H7 (cell line): ENCODE measurements at regions not wholly inside any gene's neighbourhood (a gene's known extent, or its start where the extent isn't known, plus 50 kb on each side); places are given as distances from the start of the nearest gene placed in this dataset.

Experiments
- DNase-seq: peaks from one replicate; pipeline ENCODE4 v3.0.0; 2012
- H3K27me3 ChIP-seq: 2 replicates; pipeline ENCODE4 v1.6.0; 2011; ENCODE audit warnings: mild to moderate bottlenecking, low read length; ENCODE audit not compliant: control insufficient read depth, insufficient read depth
- H3K36me3 ChIP-seq: replicated peaks from 2 replicates; pipeline ENCODE4 v1.5.1; 2011; ENCODE audit warnings: low read length; ENCODE audit not compliant: control insufficient read depth, insufficient read depth
- H3K4me3 ChIP-seq: 2 replicates; pipeline ENCODE4 v1.5.1; 2011; ENCODE audit warnings: low read depth, mild to moderate bottlenecking, control low read depth, low read length, moderate library complexity; ENCODE audit not compliant: insufficient read depth

- H3K27me3 ChIP-seq, result peaks cover 1% of the 10 kb centered on the region
- no peaks in the 10 kb centered on the region for H3K36me3 ChIP-seq
- H3K4me3 ChIP-seq, result no peak overlapping the region
- DNase-seq, result no peak
These were observed 156.8 kb downstream of the MACROH2A1 start for GRCh38 chr5:135242021-135242865.

GRCh38 chr5:135241536-135241935, 157.5 kb downstream of the MACROH2A1 start:
- DNase-seq, result no peak
- H3K27me3 ChIP-seq, result no peaks in the 10 kb centered on the region; the same call in 1 of the 2 replicates
- H3K36me3 ChIP-seq, result no peaks in the 10 kb centered on the region
- no peak overlapping the region for H3K4me3 ChIP-seq

- H3K4me3 ChIP-seq, result no peak overlapping the region
- no peaks in the 10 kb centered on the region for H3K36me3 ChIP-seq
- DNase-seq, result no peak
- H3K27me3 ChIP-seq, result no peaks in the 10 kb centered on the region
These were observed 158.2 kb downstream of the MACROH2A1 start for GRCh38 chr5:135240781-135241360.

GRCh38 chr5:135240283-135240633, 158.8 kb downstream of the MACROH2A1 start:
- no peak for DNase-seq
- H3K36me3 ChIP-seq, result no peaks in the 10 kb centered on the region
- H3K27me3 ChIP-seq, result no peaks in the 10 kb centered on the region
- H3K4me3 ChIP-seq, result no peak overlapping the region

- no peak for DNase-seq
- no peak overlapping the region for H3K4me3 ChIP-seq
- H3K27me3 ChIP-seq, result no peaks in the 10 kb centered on the region
- H3K36me3 ChIP-seq, result no peaks in the 10 kb centered on the region
These were observed 159.4 kb downstream of the MACROH2A1 start for GRCh38 chr5:135239453-135240282.

- no peak overlapping the region for H3K4me3 ChIP-seq
- H3K36me3 ChIP-seq, result no peaks in the 10 kb centered on the region
- DNase-seq, result no peak
- no peaks in the 10 kb centered on the region for H3K27me3 ChIP-seq
These were observed 160.2 kb downstream of the MACROH2A1 start for GRCh38 chr5:135238622-135239452.

GRCh38 chr5:135237748-135238103, 161.3 kb downstream of the MACROH2A1 start:
- no peaks in the 10 kb centered on the region for H3K36me3 ChIP-seq
- H3K4me3 ChIP-seq, result no peak overlapping the region
- DNase-seq, result no peak
- H3K27me3 ChIP-seq, result no peaks in the 10 kb centered on the region

GRCh38 chr5:135236908-135237747, 161.9 kb downstream of the MACROH2A1 start:
- DNase-seq, result no peak
- Histone ChIP-seq H3K36me3 (no peaks in the 10 kb centered on the region), H3K4me3 (no peak overlapping the region), H3K27me3 (no peaks in the 10 kb centered on the region)

GRCh38 chr5:135236228-135236907, 162.7 kb downstream of the MACROH2A1 start:
- Histone ChIP-seq H3K4me3 (no peak overlapping the region), H3K36me3 (no peaks in the 10 kb centered on the region), H3K27me3 (no peaks in the 10 kb centered on the region)
- no peak for DNase-seq

GRCh38 chr5:135235551-135236227, 163.3 kb downstream of the MACROH2A1 start:
- no peaks in the 10 kb centered on the region for H3K27me3 ChIP-seq
- DNase-seq, result no peak
- H3K4me3 ChIP-seq, result no peak overlapping the region
- no peaks in the 10 kb centered on the region for H3K36me3 ChIP-seq

GRCh38 chr5:135234666-135235401, 164.2 kb downstream of the MACROH2A1 start:
- DNase-seq, result no peak
- H3K27me3 ChIP-seq, result no peaks in the 10 kb centered on the region
- no peaks in the 10 kb centered on the region for H3K36me3 ChIP-seq
- H3K4me3 ChIP-seq, result no peak overlapping the region

- no peak for DNase-seq
These were observed 164.8 kb downstream of the MACROH2A1 start for GRCh38 chr5:135234242-135234641.

More at GRCh38 chr5:135234242-135234641, 164.8 kb downstream of the MACROH2A1 start:
- H3K27me3 ChIP-seq, result no peaks in the 10 kb centered on the region
- H3K4me3 ChIP-seq, result no peak overlapping the region
- no peaks in the 10 kb centered on the region for H3K36me3 ChIP-seq
